SK-N-MC (cell line): ENCODE measurements at regions not wholly inside any gene's neighbourhood (a gene's known extent, or its start where the extent isn't known, plus 50 kb on each side); places are given as distances from the start of the nearest gene placed in this dataset.

ENCODE experiments used
- DNase-seq: peaks from one replicate; pipeline ENCODE4 v3.0.0-alpha.2; 2011; ENCODE audit warnings: low read depth, low spot score
- H3K27ac ChIP-seq: fragments of 200-600 bp; sonication (generic); 2 replicates; pipeline ENCODE4 v1.5.1; 2016; ENCODE audit warnings: mixed run types
- H3K36me3 ChIP-seq: fragments of 200-600 bp; sonication (generic); 2 replicates; pipeline ENCODE4 v1.6.1; 2017; ENCODE audit warnings: antibody characterized with exemption, low read length, mixed read lengths; ENCODE audit not compliant: insufficient read depth
- H3K4me3 ChIP-seq: fragments of 200-600 bp; sonication (generic); 2 replicates; pipeline ENCODE4 v1.5.1; 2016
- H3K9ac ChIP-seq: fragments of 200-600 bp; sonication (generic); 2 replicates; pipeline ENCODE4 v1.8.0; 2017; ENCODE audit warnings: mixed run types, mixed read lengths; ENCODE audit not compliant: insufficient read length
- H3K9me3 ChIP-seq: fragments of 200-600 bp; sonication (generic); 2 replicates; pipeline ENCODE4 v1.6.1; 2017; ENCODE audit warnings: low read depth, mild to moderate bottlenecking, antibody characterized with exemption, low read length, moderate library complexity, mixed read lengths
- EZH2 ChIP-seq: fragments of 200-600 bp; sonication (generic); IDR thresholded peaks from one replicate; pipeline ENCODE4 v1.6.1; 2017; ENCODE audit warnings: antibody characterized with exemption
- FOXP2 ChIP-seq: optimal IDR thresholded peaks from 2 replicates; pipeline ENCODE3; 2011; ENCODE audit warnings: mild to moderate bottlenecking, moderate library complexity; ENCODE audit not compliant: insufficient read depth; ENCODE audit errors: extremely low read length, control extremely low read depth
- POLR2AphosphoS5 ChIP-seq: IDR thresholded peaks from 2 replicates; pipeline ENCODE4 v1.6.1; 2012; ENCODE audit warnings: mild to moderate bottlenecking, low read depth, low read length, borderline replicate concordance

GRCh38 chr2:20566331-20566730, 84.6 kb downstream of the HS1BP3 start:
- Histone ChIP-seq H3K36me3 (no peaks in the 10 kb centered on the region), H3K9me3 (no peaks in the 10 kb centered on the region), H3K27ac (no peak overlapping the region), H3K4me3 (no peak overlapping the region), H3K9ac (no peak overlapping the region)
- DNase-seq, result no peak
- TF ChIP-seq EZH2 (no peak), POLR2AphosphoS5 (no peak), FOXP2 (no peak)

GRCh38 chr2:20567159-20567925, 83.6 kb downstream of the HS1BP3 start:
- TF ChIP-seq POLR2AphosphoS5 (no peak), FOXP2 (no peak), EZH2 (no peak)
- Histone ChIP-seq H3K4me3 (no peak overlapping the region), H3K9me3 (no peaks in the 10 kb centered on the region), H3K27ac (no peak overlapping the region), H3K36me3 (no peaks in the 10 kb centered on the region), H3K9ac (no peak overlapping the region)
- DNase-seq, result no peak
